GM12865 (cell line): ENCODE measurements at regions not wholly inside any gene's neighbourhood (a gene's known extent, or its start where the extent isn't known, plus 50 kb on each side); places are given as distances from the start of the nearest gene placed in this dataset.

Source experiments
- DNase-seq: peaks from one replicate; pipeline ENCODE4 v3.0.0; 2010; ENCODE audit warnings: low read depth
- H3K4me3 ChIP-seq: 2 replicates; pipeline ENCODE4 v1.5.1; 2011; ENCODE audit warnings: mild to moderate bottlenecking, low read depth, low read length, control low read depth
- CTCF ChIP-seq: IDR thresholded peaks from 2 replicates; pipeline ENCODE4 v1.5.1; 2011; ENCODE audit warnings: low read length, control low read depth, low read depth, inconsistent platforms; ENCODE audit not compliant: insufficient read depth; ENCODE audit errors: missing control alignments

DNA sequence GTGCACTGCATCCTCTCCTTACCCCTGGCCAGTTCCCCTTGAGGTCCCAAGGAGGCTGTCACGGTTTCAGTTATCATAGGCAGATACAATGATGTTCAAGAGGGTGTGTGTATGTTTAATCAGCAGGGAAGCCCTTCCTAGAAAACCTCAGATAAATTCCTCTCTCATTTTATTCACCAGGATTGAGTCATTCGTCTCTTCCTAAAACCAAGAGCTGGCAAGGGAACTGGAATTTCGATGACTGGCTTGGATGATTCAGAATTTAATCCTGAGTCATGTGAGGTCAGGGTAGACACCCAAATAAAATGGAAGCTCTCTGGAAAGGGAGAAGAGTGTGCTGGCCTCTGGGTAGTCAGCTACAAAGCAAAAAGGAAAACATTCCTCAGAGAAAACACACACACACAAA is 106.2 kb upstream of the RAPGEF2 start:
- H3K4me3 ChIP-seq, result no peak overlapping the region
- no peak for DNase-seq
- TF ChIP-seq CTCF, result no peak

DNA sequence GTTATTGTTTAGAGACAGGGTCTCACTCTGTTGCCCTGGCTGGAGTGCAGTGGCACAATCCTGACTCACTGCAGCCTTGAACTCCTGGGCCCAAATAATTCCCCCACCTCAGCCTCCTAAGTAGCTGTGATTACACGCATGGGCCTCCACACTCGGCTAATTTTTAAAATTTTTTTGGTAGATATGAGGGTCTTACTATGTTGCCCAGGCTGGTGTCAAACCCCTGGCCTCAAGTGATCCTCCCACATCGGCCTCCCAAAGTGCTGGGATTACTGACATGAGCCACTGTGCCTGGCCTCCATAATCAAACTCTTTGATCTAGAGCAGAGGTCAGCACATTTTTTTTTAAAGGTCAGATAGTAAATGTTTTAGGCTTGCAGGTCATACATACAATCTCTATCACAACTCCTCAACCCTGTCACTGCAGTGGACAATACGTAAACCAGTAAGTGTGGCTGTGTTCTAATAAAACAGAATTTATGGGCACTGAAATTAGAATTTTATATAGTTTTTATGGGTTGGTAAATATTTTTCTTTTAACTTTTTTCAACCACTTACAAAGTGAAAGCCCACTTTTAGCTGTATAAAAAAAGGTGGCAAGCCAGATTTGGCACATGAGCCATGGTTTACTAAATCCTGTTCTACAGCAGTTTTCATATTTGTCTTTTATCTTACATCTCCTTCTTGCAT is 105.1 kb upstream of the RAPGEF2 start:
- no peak for DNase-seq
- H3K4me3 ChIP-seq, result no peak overlapping the region
- TF ChIP-seq CTCF, result no peak

- no peak overlapping the region for H3K4me3 ChIP-seq
- no peak for DNase-seq
- TF ChIP-seq CTCF, result no peak
Observed at GRCh38 chr4:158998624-158999023, 104.3 kb upstream of the RAPGEF2 start.

- TF ChIP-seq CTCF, result no peak
- H3K4me3 ChIP-seq, result no peak overlapping the region
- DNase-seq, result no peak
Observed at GRCh38 chr4:158999166-158999682, 103.7 kb upstream of the RAPGEF2 start.

GRCh38 chr4:158999849-159000248 is 103.0 kb upstream of the RAPGEF2 start:
- DNase-seq, result no peak
- TF ChIP-seq CTCF, result no peak
- no peak overlapping the region for H3K4me3 ChIP-seq

DNA sequence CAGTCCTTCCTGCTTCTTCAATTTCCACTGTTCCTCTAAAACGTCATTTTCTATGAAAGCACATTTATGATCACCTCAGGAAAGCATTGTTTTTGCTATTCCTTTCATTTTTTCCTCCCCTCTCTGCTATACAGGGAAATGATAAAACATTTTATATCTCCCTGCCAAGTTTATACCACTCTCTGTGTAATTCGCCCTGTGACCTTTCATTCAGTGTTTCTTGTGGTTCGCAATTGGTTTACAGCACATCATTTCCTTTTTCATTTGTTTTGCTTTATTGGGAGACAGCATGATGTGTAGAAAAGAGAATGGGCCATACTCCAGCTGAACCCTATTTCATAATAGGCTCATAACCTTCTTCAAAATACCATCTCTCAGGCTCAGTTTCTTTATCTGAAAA is 99.9 kb upstream of the RAPGEF2 start:
- no peak overlapping the region for H3K4me3 ChIP-seq
- no peak for TF ChIP-seq CTCF
- no peak for DNase-seq
